ENCODE measurements at regions not wholly inside any gene's neighbourhood (a gene's known extent, or its start where the extent isn't known, plus 50 kb on each side); places are given as distances from the start of the nearest gene placed in this dataset.

DNA sequence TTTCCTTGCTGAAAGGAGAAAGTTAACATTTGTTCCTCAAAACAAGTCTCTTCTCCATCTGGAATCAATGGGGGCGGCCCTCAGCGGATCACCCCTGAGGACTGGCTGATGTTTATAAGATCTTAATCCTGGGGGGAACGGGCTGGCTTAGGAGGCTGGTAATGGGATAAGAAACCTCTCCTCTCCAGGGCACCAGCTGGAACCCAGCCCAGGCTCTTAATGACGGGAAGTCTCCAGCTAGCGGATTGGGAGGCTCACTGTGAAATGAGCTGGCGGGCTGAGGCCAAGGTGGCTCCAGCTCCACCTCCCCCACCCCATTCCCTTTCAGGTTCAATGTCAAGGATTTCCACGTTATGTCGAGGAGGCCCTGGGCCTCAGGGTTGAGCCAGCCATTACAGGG lies 1133.0 kb downstream of the VRK1 start:
- 34 to 36% (median 35%) methylated on average over 8 of the region's 8 CpGs for WGBS, 3 donors
- H3K4me1 ChIP-seq: no peaks in the 10 kb centered on the region

DNA sequence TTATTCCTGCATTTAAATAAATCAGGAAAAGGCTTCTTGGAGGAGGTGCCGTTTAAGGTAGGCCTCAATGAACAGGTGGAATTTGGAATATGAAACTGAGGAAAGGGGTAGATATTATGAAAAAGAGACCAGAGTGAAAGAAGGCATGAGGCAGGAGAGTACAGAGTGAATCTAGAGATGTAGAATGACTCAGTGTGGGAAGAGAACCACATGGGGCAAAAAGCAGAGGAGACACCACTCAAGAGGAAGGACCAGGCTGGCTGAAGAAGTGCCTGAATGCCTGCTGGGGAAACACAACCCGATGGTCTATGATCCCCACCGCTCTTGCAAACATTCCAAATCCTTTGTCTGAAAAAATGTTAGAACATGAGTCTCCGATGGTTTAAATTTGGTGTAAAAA lies 1134.1 kb downstream of the VRK1 start:
- intact Hi-C loops (cut with DNase I): no loop called here
- H3K27ac ChIP-seq: no peak overlapping the region
- no peaks in the 10 kb centered on the region for H3K9me3 ChIP-seq
- no peaks in the 10 kb centered on the region for H3K4me1 ChIP-seq
- ATAC-seq: no peak
- no peak overlapping the region for H3K4me3 ChIP-seq
- no peak for DNase-seq
- 82 to 90% (median 87%) methylated on average over 4 of the region's 4 CpGs for WGBS, 3 donors
- no peaks in the 10 kb centered on the region for H3K27me3 ChIP-seq (ENCODE audit: insufficient read depth in 3 of 3, low read length in 2 of 3)
- H3K36me3 ChIP-seq (ENCODE audit: insufficient read depth in 1 of 2, low read depth in 1 of 2): no peaks in the 10 kb centered on the region
- TF ChIP-seq CTCF (IDR thresholded peaks at IDR 0.05): no peak

More for the DNA sequence above, 1133.0 kb downstream of the VRK1 start:
- DNase-seq (no peak), ATAC-seq (no peak)
- Histone ChIP-seq H3K9me3 (no peaks in the 10 kb centered on the region), H3K27ac (no peak overlapping the region), H3K36me3 (ENCODE audit: insufficient read depth in 1 of 2, low read depth in 1 of 2) (no peaks in the 10 kb centered on the region), H3K4me3 (no peak overlapping the region), H3K27me3 (ENCODE audit: insufficient read depth in 3 of 3, low read length in 2 of 3) (no peaks in the 10 kb centered on the region)
- TF ChIP-seq CTCF (IDR thresholded peaks at IDR 0.05): no peak
- intact Hi-C loops (cut with DNase I): no loop called here

GRCh38 chr14:97942921-97943320 lies 1145.7 kb downstream of the VRK1 start:
- H3K4me3 ChIP-seq: no peak overlapping the region
- H3K27ac ChIP-seq: no peak overlapping the region
- H3K36me3 ChIP-seq (ENCODE audit: insufficient read depth in 1 of 2, low read depth in 1 of 2): no peaks in the 10 kb centered on the region
- no peak for TF ChIP-seq CTCF (IDR thresholded peaks at IDR 0.05)
- no peaks in the 10 kb centered on the region for H3K4me1 ChIP-seq
- 40 to 100% (median 93%) methylated on average over 1 of the region's 1 CpG for WGBS, 3 donors
- no peaks in the 10 kb centered on the region for H3K9me3 ChIP-seq
- intact Hi-C loops (cut with DNase I): no loop called here
- ATAC-seq (no peak), DNase-seq (no peak)
- no peaks in the 10 kb centered on the region for H3K27me3 ChIP-seq (ENCODE audit: insufficient read depth in 3 of 3, low read length in 2 of 3)

DNA sequence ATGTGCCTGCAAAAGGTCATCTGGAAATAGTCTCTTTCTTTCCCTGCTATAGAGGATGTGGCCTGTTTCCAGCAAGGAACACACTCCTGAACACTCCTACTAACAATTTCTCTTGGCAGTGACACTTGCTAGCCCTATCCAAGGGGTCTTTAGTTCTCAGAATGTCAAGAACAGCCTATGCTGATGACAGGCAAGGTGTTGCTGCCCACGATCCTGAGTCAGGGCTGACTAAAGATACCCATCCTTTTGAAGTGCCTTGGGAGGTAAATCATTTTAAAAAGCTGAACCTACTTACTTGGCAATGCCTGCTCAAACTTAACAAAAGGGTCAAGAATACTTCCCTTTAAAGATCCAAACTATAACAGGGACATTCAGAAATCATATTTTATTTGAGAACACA lies 1146.4 kb downstream of the VRK1 start:
- no peak for ATAC-seq
- intact Hi-C loops (cut with DNase I): no loop called here
- no peak for TF ChIP-seq CTCF (IDR thresholded peaks at IDR 0.05)
- Histone ChIP-seq H3K9me3 (no peaks in the 10 kb centered on the region), H3K4me1 (no peaks in the 10 kb centered on the region), H3K36me3 (ENCODE audit: insufficient read depth in 1 of 2, low read depth in 1 of 2) (no peaks in the 10 kb centered on the region), H3K4me3 (no peak overlapping the region), H3K27ac (no peak overlapping the region), H3K27me3 (ENCODE audit: insufficient read depth in 3 of 3, low read length in 2 of 3) (no peaks in the 10 kb centered on the region)
- WGBS, 3 donors: 39 to 61% (median 47%) methylated on average over 1 of the region's 1 CpG
- no peak for DNase-seq

DNA sequence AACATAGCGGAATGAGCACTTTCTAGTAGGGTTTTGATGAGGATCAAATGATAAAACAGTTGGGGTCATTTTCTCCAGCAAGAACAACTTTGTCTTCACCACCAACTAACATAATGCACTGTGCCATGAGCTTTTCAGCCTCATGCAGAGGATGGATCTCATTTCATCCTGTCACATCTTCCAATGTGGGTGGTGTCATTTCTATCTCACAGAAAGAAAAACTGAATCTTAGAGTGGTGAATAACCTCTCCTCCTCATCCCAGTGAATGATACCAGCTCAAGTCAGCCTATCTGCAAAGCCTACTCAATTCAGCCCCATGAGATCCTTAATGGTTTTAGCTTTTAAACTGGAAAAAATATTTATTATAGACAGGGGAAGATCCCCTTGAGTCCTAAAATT lies 1147.2 kb downstream of the VRK1 start:
- H3K9me3 ChIP-seq: no peaks in the 10 kb centered on the region
- ATAC-seq (no peak), DNase-seq (no peak)

More for the DNA sequence above, 1147.2 kb downstream of the VRK1 start:
- no peaks in the 10 kb centered on the region for H3K27me3 ChIP-seq (ENCODE audit: insufficient read depth in 3 of 3, low read length in 2 of 3)
- WGBS, 3 donors: 88 to 94% (median 92%) methylated on average over 1 of the region's 1 CpG
- intact Hi-C loops (cut with DNase I): no loop called here
- H3K36me3 ChIP-seq (ENCODE audit: insufficient read depth in 1 of 2, low read depth in 1 of 2): no peaks in the 10 kb centered on the region
- no peak overlapping the region for H3K4me3 ChIP-seq
- H3K27ac ChIP-seq: no peak overlapping the region
- TF ChIP-seq CTCF (IDR thresholded peaks at IDR 0.05): no peak
- no peaks in the 10 kb centered on the region for H3K4me1 ChIP-seq

All from psoas muscle (tissue), 7 donors.